ENCODE measurements at regions not wholly inside any gene's neighbourhood (a gene's known extent, or its start where the extent isn't known, plus 50 kb on each side); places are given as distances from the start of the nearest gene placed in this dataset.

DNA sequence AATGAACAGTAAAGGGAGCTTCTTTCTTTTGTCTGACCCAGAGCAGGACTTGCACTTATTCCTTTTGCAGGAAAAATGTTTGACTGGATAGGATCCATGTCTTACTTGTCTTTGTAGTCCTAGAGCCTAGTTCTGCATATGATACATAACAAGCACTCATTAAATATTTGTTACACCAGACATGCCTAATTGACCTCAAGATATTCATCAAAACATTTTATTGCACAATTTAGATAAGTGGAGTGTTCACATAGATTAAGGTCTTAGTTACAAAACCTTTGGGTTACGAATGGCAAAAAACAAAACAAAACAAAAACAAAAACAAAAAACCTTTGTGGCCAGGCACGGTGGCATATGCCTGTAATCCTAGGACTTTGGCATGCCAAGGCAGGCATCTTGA is 735.8 kb upstream of the NRSN1 start:
- H3K4me3 ChIP-seq, result no peak overlapping the region
- H3K9me3 ChIP-seq, result no peaks in the 10 kb centered on the region
- no peaks in the 10 kb centered on the region for H3K4me1 ChIP-seq
- no peak for TF ChIP-seq CTCF (IDR thresholded peaks at IDR 0.05)
- H3K27me3 ChIP-seq, result no peaks in the 10 kb centered on the region
- no peaks in the 10 kb centered on the region for H3K36me3 ChIP-seq
- no peak overlapping the region for H3K27ac ChIP-seq
- DNase-seq (ENCODE audit: low spot score), result no peak

GRCh38 chr6:23394681-23395080 is 731.3 kb upstream of the NRSN1 start:
- Histone ChIP-seq H3K27ac (no peak overlapping the region), H3K4me1 (no peaks in the 10 kb centered on the region), H3K9me3 (no peaks in the 10 kb centered on the region), H3K36me3 (no peaks in the 10 kb centered on the region), H3K4me3 (no peak overlapping the region), H3K27me3 (no peaks in the 10 kb centered on the region)
- DNase-seq (ENCODE audit: low spot score), result no peak
- TF ChIP-seq CTCF (IDR thresholded peaks at IDR 0.05), result no peak

GRCh38 chr6:23395381-23395780 is 730.6 kb upstream of the NRSN1 start:
- Histone ChIP-seq H3K4me3 (no peak overlapping the region), H3K4me1 (no peaks in the 10 kb centered on the region), H3K27me3 (no peaks in the 10 kb centered on the region), H3K9me3 (no peaks in the 10 kb centered on the region), H3K27ac (no peak overlapping the region), H3K36me3 (no peaks in the 10 kb centered on the region)
- DNase-seq (ENCODE audit: low spot score), result no peak
- no peak for TF ChIP-seq CTCF (IDR thresholded peaks at IDR 0.05)

DNA sequence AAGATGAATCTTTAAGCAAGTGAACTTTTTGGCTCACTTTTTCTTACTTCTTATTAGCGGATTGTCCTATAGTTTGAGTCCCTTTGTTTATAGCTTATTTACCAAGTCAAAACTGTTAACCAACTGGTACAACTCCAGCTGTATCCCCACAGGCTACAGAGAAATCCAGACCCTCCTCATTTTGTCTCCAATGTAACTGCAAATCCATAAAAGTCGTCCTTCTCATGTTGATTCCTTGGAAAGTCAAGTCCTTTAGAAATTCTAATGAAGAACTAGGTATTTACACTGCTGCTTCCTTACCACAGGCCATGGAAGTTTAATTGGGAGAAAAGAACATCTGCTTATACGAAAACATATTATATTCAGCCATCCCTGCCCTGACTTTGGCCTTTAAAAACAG is 729.1 kb upstream of the NRSN1 start:
- Histone ChIP-seq H3K36me3 (no peaks in the 10 kb centered on the region), H3K27ac (no peak overlapping the region), H3K4me1 (no peaks in the 10 kb centered on the region), H3K9me3 (no peaks in the 10 kb centered on the region), H3K4me3 (no peak overlapping the region), H3K27me3 (no peaks in the 10 kb centered on the region)
- DNase-seq (ENCODE audit: low spot score), result no peak
- TF ChIP-seq CTCF (IDR thresholded peaks at IDR 0.05), result no peak

GRCh38 chr6:23403460-23403859 is 722.6 kb upstream of the NRSN1 start:
- TF ChIP-seq CTCF (IDR thresholded peaks at IDR 0.05), result no peak
- Histone ChIP-seq H3K36me3 (no peaks in the 10 kb centered on the region), H3K9me3 (no peaks in the 10 kb centered on the region), H3K4me1 (no peaks in the 10 kb centered on the region), H3K27ac (no peak overlapping the region), H3K4me3 (no peak overlapping the region), H3K27me3 (no peaks in the 10 kb centered on the region)
- DNase-seq (ENCODE audit: low spot score), result no peak

DNA sequence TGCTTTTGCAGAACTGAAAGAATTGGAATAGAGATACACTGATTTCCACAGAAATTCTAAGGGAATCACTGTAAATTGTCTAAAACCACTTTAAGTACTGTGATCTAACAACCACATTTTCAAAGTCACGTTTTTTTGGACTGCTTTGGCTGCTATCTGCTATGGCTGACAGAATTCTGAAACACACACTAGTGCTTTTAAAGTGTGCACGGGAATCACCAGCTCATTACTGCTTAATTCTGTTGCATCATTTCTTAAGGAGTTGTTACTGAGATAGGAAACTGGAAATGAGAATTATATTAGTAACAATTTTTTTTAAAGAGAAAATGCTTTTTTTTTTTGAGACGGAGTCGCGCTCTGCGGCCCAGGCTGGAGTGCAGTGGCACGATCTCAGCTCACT is 716.5 kb upstream of the NRSN1 start:
- Histone ChIP-seq H3K4me3 (no peak overlapping the region), H3K36me3 (no peaks in the 10 kb centered on the region), H3K4me1 (peaks cover 0 to 9% of the 10 kb centered on the region in 2 donors), H3K27me3 (no peaks in the 10 kb centered on the region), H3K27ac (no peak overlapping the region), H3K9me3 (no peaks in the 10 kb centered on the region)
- TF ChIP-seq CTCF (IDR thresholded peaks at IDR 0.05), result no peak
- no peak for DNase-seq (ENCODE audit: low spot score)

All from right atrium auricular region (tissue), 2 donors.